GM19023 (cell line): ENCODE measurements at regions not wholly inside any gene's neighbourhood (a gene's known extent, or its start where the extent isn't known, plus 50 kb on each side); places are given as distances from the start of the nearest gene placed in this dataset.
A peak's percentile ranks its signal among the peaks of the same experiment; 100 is the strongest.

Experiments used
- ATAC-seq: cut with Tn5 transposase; IDR thresholded peaks from one replicate; pipeline ENCODE4 v1.9.1; 2021; ENCODE audit warnings: mild to moderate bottlenecking, moderate library complexity; ENCODE audit not compliant: unreplicated experiment

DNA sequence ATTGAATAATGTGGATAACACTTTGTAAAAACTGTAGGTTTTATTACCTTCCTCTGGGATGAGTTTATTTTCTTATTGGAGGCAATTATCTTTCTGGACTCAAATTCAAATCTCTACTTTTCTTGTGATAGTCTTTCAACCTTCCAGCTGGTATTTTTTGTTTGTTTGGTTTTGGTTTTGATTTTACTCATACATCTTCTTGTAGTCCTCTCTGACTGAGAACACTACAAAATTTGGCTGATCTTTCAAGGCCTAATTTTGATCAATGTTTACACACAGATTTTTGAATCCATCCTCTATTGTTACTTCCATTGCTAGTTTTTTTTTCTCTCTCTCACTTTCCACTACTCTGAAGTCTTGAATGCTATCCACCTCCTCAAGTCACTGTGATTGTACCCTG, 303.8 kb upstream of the NECTIN3 start:
- no peak for ATAC-seq

- no peak for ATAC-seq
These were observed 298.1 kb upstream of the NECTIN3 start for GRCh38 chr3:110773413-110773954.

- no peak for ATAC-seq
These were observed 296.9 kb upstream of the NECTIN3 start for GRCh38 chr3:110774496-110775265.

DNA sequence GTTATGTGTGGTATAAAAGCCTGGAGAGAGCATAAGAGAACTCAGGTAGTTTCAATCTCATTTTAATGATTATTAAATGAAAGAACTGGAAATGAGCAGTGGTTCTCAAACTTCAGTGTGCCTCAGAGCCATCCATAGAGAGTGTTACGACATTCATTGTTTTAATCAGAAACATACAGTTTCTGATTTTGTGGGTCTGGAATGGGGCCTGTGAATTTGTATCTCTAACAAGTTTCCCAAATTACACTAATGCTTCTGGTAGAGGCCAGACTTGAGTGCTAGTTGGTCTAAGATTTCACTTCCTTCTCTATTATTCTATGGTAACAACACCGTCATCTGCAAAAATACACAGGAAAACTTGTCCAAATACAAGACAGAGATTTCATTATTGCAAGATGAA, 292.0 kb upstream of the NECTIN3 start:
- no peak for ATAC-seq

DNA sequence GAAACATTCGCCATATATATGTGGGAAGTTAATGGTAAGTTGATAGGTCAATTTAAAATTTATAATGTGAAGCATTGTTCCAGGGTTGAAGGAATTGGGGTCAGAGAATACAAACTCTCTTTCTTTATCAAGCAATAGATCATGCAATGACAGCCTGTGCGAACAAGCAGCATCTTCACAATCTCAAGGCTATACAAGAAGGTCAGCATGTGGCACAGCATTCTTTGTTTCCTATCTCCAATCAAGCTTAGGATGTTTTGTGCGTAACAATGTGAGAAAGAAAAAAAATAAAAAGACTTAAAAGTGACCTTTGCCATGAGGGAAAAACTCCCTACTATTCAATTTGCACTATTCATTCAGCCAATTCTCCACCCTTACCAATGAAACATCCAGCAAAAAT, 288.1 kb upstream of the NECTIN3 start:
- ATAC-seq, result no peak

DNA sequence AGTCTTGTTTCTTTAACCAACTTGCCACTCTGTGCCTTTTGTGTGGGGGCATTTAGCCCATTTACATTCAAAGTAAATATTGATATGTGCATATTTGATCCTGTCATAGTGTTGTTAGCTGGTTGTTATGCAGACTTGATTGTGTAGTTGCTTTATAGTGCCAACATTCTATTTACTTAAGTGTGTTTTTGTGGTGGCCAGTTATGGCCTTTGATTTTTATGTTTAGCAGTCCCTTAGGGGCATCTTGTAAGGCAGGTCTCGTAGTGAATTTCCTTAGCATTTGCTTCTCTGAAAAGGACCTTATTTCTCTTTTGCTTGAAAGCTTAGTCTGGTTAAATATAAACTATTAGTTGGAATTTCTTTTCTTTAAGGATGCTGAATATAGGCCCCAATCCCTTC, 282.8 kb upstream of the NECTIN3 start:
- no peak for ATAC-seq

- ATAC-seq, result no peak
These were observed 282.3 kb upstream of the NECTIN3 start for GRCh38 chr3:110789315-110789714.

GRCh38 chr3:110790631-110791030, 281.0 kb upstream of the NECTIN3 start:
- ATAC-seq, result no peak

DNA sequence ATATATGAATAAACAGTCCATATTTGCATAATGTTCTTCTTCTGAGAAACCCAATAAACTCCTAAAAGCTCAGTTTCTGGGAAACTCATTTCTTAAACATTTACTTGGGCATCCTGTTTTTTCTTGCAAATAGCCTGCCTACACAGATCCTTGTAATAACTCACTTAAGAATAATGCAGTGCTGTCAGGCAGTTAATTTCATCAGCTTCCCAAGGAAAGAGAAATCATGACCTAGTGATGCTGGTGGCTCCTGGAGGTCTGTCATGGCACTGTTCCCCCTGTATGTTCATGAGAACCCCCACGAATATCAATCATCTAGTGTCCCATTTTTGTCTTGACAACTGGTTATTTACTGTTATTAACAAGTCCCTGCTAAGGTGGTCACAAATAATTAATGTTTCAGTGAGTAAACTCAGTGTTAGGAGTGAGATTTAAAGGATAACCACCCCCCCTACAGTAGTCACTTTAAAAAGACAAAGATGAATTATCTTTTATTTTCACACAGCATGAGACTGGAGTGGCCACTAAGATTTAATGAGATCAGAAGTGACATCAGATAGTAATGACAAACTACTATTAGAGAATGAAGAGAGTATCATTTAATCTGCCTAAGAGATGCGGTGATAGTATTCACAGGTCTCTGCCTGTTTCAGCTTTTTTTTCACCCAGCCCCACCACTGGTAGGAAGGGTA, 279.5 kb upstream of the NECTIN3 start:
- no peak for ATAC-seq

- no peak for ATAC-seq
These were observed 278.0 kb upstream of the NECTIN3 start for GRCh38 chr3:110793611-110794010.

DNA sequence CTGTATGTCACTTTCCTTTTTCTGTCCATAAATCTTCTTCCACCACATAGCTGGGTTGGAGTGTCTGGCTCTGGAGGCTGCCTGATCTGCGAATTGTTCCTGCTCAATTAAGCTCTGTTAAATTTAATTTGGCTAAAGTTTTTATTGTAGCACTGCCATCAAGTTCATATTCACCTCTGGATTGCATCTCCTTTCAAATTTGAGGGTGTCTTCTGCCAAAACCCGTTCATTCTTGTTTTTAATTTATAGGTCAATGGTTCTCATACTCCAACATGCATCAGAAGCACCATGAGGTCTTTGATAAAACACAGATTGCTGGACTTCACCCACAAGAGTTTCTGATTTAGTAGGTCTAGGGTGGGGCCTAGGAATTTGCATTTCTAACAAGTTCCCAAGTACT, 276.5 kb upstream of the NECTIN3 start:
- ATAC-seq, result no peak

DNA sequence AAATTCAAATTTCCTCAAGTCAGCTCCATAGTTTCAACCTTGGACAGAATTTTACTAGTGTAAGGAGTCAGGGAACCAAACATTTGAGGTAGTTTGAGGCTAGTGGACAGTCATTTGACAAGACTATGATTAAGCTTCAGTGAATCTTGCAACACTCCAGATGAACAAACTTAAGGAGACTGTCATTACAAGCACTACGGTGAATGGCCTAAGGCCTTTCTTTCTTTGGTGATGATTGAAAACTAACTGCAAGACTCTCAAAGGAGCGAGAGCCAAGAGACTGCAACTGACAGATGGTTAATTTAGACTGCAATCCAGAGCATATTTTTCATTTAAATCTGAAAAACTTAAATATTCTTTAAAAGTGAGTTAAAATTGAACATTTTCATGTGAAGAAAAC, 272.3 kb upstream of the NECTIN3 start:
- no peak for ATAC-seq

DNA sequence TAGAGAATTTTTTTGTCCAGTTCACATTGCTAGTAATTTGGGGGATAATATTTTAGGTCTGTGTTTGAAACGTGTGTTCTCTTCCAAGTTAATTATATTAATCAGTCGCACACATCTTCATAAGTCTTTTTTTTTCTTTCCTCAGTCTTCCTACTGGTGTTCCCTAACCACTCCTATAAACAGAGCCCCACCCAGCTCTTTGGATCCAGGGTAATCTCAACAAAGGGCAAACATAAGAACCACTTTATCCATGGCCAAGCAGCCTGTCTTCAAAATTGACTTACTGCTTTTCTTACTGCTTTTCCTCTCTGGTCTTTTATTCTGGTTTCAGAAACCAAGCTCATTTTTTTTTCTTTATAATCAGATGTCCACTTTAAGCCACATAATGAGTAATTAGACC, 266.8 kb upstream of the NECTIN3 start:
- no peak for ATAC-seq

DNA sequence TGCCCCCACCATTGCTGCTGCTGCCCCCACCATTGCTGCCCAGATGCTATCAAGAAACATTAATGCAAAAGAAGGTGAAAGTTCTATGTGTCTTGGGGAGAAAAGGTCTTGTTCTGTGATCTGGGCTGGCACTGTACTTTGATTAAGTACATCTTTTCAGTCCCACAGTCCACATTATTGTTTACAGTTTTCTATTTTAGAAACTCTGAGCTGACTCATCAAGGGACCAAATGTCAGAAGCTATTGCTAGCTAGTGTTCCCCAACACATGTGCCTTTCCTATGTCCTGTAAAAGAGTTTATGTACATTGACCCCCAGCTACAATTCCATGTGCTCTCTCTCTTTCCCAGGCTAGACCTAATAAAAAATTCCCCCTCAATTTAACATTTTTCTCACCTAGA, 264.7 kb upstream of the NECTIN3 start:
- no peak for ATAC-seq

DNA sequence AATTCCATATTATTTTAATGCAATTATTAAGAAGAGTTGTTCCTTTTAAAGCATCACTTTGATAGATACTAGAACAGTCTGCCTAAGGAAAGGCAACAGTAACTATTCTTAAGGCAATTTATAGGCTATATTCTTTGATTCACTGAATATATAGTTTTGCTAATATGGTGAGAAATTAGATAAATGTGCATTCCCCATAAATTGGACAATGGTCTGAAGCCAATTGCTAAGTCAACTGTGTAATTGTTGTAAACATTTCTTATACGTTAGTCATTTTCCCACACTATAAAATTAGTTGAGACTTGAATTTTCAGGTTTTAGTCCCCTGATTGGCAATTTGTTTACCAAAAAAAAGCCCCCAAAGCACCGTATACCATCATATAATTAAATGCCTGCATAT, 263.0 kb upstream of the NECTIN3 start:
- ATAC-seq, result no peak

DNA sequence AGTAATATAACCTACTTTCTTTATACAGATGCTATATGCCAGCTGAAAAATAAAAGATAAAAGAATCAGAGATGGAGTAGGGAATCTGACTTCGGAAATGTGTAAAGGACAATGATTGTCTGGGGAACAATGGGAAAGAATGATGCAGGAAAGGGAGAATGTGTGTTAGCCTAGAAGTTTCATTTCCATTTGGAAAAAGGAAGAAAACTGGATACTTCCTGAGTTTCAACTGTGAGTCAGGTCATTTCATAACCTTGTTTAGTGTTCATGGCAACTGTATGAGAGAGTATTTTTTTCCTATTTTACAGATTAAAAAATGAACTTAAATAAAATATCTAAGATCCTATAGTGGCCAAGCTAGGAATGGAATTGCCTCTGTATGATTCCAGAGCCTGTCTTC, 261.3 kb upstream of the NECTIN3 start:
- no peak for ATAC-seq

DNA sequence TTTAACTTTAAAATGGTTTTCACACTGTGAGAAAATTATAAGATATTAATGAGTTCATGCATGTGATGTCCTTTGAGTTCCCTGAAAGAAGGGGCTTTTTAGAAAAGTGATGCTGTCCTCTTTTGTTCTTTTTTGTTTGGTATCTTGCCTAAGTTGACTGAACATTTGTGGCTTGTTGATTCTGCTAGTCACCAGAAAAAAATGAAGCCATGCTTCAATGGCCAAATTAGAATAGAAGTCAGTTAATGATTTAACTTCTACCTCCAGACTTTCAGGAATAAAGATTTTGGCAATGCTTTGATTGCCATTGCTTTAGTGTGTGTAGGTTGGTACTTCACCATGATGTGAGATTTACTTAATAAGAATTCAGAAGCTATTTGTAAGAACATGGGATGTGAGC, 260.6 kb upstream of the NECTIN3 start:
- no peak for ATAC-seq

- ATAC-seq, result no peak
These were observed 258.1 kb upstream of the NECTIN3 start for GRCh38 chr3:110813541-110813940.

- peak; percentile 79 for ATAC-seq
These were observed 257.2 kb upstream of the NECTIN3 start for GRCh38 chr3:110814170-110815007.

DNA sequence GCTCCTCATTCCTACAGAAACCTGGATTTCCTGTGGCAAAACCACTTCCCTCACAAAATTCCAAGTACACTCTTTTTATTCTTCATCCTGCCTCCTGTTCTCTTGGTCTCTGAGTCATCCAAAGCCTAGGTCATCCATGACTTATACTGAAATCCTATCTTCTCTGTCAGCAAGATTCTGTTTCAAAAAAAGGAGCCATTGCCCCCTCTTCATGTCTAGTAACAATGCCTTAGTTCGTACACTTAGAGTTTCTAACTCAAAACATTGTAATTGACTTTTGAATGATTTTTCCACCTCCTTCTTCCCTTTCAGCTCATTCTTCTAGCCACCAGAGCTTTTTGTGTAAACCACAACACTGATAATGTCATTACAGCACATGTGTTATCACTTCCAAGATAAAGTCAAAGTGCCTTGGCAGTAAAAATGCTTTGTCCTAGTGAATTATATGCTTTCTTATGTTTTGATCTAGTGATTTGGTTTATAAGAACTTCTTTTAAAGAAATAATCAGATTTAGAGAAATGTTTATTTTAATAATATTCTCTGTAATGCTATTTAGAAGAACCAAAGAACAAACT, 256.5 kb upstream of the NECTIN3 start:
- no peak for ATAC-seq

DNA sequence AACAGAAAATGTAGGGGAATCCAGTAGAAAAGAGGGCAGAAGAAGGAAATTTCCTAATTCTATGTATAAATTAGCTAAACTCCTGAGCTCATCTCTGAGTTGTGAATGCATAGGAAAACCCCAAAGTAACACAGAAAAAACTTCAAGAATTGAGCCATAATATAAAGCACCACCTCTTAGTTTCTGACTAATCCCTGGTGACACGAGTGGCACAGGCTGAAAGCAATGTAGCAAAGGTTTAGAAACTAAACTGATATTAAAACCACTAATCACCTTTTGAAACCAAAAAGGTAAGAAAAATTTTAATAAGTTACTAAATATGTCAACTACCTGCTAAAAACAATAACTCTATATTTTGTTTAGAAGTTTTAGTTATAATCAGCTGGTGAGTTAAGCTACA, 255.6 kb upstream of the NECTIN3 start:
- peak; percentile 41 for ATAC-seq
